GM18520 (cell line): ENCODE measurements at regions not wholly inside any gene's neighbourhood (a gene's known extent, or its start where the extent isn't known, plus 50 kb on each side); places are given as distances from the start of the nearest gene placed in this dataset.

ENCODE experiments used
- ATAC-seq: cut with Tn5 transposase; IDR thresholded peaks from one replicate; pipeline ENCODE4 v1.9.1; 2021; ENCODE audit not compliant: unreplicated experiment

DNA sequence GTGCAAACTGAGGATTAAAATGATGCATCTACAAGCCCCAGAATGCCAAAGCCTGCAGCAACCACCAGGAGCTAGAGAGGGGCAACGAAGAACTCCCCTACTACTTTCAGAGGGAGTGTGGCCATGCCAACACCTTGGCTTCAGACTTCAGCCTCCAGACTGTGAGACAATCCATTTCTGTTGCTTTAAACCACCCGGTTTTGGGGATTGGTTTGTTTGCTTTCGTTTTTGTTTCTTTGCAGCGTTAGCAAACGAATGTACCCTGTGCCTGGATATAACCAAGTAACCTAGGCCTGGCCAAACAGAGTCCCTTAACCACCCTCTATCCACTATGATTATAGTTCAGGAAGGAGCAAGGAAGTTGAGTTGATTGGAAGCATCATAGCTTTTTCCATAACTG, 171.2 kb upstream of the NCK2 start:
- ATAC-seq, result no peak

DNA sequence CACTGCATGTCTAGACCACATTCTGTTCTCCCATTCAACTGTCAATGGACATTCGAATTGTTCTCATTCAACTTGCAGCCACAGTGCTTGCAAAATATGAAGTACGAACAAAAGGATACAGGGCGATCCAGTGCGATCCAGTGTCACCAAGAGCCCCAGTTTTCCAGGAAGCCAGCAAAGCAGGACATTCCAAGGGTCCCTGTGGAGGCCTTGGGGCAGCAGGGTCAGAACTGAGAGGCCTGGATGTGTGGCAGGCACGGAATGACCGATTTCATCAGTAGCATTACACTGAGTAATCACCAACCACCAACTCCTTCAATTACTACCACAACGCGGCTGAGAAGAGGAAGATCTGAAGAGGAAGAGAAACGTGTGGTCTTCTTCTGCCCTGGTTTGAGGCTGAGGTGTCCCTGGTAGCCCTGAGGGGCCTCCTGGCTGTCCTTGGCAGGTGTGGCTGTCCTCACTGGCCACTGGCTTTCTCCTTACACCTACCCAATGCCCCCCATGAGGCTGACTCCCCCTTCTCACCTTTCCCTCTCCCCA, 172.7 kb upstream of the FHL2 start:
- peak; percentile 55 for ATAC-seq

DNA sequence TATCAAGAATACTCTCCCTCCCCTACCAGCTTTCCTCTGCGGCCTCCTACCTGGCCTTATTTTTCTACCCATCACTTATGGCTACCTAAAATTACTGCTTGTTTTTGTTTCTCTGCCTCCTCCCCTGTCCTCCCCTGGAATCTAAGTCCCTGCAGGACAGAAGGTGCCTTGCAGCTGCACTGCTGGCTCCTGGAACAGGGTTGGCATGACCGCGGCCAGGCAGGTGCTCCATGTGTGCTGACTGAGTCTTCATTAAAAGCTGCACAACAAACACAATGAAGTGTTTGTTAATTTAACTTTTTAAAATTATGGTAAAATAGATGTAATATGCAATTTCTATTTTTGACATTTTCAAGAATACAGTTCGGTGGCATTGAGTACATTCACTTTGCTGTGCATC, 171.9 kb upstream of the FHL2 start:
- ATAC-seq, result no peak

DNA sequence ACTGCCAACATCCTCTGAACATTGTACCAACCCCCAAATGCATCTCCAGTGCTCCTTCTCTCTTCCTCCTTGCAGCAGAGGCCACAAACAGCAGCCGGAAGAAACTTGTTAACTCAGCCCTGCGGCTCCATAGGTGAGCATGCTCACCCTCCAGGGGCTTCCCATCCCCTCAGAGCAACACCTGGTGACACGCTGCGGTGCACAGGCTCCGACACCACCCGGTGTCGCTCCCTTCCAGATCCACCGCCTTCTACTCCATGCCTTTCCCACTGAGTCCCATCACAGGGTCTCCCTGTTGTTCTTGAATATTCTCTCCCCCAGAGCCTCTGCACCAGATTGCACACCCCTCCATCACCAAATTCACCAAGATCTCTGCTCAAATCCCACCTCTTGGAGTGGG, 171.5 kb upstream of the FHL2 start:
- ATAC-seq, result no peak

DNA sequence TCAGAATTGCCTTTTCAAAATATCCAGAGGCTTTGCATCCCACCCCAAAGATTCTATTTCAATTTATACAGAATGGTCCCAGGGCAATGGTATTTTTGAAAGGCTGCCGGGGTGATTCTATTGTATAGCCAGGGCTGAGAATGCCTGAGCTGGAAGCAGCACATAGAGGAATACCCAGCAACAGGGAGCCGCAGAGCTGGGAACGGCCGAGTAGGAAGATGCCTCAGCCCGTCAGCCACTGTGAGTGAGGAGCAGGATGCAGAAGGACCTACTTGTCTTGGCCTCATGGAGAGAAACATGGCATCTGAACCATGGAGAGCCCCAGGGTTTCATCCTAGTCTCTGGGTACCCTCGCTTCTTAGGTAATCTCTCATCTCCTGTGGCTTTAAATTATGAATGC, 170.8 kb upstream of the FHL2 start:
- ATAC-seq, result no peak

DNA sequence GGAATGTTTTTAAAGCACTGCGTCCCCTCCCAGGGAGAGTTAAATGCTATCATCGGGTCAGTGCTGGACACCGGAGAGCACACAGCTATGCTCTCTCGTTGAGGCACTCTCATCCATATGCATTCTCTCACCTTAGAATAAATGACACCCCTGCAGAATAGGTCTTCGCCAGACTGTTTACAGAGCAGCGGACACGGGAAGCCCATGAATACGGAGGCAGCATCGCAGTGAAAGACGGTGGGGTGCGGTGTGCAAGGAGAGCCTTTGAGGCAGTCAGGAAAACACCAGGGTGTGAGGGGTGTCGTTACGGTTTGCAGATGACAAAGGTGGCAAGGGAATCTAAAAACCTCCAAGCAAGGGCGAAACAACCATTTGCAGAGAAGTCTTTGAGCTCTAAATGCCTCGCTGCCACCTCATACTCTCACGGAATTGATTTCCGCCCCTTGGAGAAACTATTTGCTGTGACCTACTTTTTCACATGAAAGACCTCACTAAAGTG, 169.2 kb upstream of the FHL2 start:
- no peak for ATAC-seq

DNA sequence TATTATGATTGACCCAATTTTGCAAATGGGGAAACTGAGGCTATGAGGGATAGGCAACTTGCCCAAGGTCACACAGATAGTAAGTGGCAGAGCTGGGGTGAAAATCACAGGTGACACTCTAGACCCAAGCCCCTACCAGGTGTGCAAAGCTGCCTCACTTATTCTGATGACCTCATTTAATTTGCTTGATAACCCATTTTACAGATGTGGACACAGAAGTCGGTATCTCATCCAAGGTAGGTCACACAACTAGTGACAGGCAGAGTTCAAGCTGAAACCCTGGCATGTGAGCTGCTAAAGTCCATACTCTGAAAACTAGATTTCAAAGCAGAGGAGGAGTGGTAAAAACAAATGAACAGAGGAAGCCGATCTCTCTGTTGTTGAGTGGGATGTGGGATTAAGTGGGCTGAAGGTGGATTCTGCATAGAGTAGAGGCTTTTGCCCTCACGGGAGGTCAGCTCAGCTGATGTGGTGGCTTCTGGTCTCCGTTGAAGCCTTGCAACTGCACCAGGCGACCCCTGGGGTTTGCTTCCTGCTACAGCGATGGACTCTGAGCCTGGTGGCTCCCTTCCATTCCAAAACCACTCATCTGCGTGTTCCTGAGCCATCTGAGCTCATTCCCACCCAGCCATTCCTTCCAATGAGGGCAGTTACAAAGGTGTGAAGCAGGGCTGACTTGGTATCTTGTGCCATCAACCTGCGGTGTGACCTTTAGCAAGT, 164.3 kb upstream of the FHL2 start:
- ATAC-seq, result no peak

DNA sequence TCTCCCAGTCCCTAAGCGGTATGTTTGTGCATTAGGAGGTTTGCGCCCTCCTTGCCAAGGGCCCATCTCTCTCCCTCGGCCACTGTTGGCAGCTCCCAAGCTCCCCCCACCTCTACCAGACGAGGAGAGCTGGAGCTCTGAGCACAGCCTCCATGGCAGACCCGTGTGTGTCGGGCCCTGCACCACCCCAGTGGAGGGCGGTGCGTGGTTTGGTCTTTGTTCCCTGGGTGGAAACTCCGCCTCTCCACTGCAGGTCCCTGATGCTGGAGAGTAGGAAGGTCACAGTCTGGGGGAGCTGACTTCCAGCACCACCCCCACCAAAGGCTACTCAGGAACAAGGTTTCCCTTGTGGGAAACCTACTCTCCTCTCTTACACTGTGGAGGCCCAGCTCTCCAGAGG, 162.6 kb upstream of the FHL2 start:
- ATAC-seq, result no peak

DNA sequence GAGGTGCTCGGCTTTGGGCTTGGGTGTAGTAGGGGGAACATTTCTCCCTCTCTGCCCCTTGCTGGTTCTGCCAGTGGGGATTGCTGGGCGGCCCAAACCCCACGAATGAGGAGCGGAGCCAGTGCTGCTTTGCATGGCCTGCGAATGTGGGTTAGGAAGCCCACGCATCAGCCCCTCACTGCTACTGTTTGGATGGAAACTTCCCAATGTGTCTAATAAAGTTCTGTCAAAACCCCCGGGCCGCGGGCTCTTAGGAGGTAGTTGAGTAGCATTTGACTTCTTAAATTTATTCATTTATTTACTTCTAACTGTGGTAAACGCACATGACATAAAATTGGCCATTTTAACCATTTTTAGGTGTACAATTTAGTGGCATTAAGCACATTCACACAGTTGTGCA, 161.3 kb upstream of the FHL2 start:
- ATAC-seq, result no peak

DNA sequence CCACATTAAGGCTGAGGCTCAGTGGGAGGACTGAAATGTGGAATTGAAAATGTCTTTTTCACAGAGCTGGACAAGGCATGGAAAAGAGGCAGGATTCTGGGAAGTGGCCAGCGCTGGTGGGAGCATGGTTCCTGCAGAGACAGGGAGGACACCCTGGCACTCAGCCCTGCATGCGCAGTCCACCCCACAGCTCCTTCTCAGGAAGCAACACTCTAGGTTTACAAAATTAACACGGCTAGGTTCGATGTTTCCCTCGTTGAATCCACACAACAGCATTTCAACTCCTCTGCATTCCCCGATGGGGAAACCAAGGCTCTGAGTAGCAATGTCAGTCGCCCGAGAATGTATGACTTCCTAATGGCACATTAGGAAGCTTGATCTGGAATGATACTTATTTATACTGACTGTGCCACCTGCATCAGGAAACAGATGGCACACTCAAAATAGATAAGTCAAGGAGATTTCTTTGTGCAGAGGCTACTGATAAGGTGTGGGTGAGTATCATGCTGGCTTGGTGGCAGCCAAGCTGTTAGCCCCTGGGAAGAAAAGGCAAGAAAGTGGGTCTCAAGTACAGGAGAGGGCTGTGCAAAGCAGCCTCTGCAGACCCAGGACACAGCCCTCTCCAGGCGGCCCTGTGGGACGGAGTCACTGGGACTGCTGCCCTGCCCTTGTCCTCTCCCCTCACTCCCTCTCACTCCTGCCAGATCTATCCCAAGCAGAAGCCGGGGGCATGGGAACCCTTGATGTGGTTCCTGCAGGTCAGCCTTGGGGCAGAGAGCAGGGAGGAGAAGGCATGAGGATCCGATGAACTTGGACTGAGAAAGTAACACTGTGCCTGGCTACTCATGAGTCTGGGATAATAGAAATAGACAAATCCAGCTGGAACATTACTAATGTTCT, 158.4 kb upstream of the FHL2 start:
- no peak for ATAC-seq

DNA sequence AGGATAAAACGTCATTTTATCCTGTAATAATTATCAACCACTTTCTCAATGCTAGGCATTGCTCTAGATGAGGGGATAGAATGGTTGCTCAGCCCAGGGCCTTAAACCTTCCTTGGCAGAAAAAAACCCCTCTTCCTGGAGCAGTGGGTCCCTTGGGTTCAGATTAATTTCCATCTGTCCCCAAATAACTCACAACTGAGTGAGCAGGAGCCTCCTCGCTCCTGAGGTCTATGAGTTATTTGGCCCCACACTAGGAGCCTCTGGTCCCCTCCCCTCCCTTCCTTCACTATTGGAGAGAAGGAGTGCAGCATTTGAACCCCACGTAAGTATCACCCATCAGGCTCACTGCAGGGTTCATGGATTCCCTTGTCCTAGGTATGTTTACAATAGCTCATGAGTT, 157.5 kb upstream of the FHL2 start:
- no peak for ATAC-seq

DNA sequence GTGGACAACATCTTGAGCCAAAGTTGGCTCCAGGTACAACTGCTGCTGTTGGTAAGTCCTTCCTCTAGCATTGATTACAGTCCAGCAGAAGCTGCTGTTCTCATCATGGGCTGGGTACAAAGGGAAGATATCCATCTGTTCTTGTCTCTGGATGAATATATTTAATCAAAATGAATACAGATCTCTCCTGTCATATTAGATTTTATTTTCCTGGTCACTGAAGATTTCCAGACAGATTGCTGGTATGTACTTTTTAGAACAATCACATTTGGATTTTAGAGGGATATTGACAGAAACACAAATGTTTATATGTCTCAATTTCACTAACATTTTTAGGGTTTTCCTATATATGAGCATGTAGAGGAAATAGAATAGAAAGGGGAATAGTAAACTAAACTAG, 155.4 kb upstream of the FHL2 start:
- no peak for ATAC-seq

DNA sequence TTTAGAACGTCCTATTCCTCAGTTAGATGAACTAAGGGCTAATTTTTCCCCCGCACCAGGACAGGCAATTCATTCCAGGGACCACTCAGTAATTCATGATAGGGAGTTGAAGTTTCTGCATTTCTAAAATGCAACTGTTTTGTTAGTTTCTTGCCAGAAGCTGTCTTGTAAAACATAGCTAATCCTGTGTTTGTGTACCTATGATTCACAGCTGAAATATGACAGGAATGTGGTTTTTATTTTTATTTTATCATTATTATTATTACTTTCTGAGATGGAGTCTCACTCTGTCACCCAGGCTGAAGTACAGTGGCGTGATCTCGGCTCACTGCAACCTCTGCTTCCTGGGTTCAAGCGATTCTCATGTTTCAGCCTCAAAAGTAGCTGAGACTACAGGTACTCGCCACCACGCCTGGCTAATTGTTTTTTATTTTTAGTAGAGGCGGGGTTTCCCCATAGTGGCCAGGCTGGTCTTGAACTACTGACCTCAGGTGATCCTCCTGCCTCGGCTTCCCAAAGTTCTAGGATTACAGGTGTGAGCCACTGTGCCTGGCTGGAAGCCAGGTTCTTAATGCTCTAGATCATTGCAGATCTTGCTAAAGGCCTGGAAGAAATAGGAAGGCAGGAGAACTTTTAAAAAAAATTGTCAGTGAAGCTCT, 154.8 kb upstream of the FHL2 start:
- ATAC-seq, result no peak

DNA sequence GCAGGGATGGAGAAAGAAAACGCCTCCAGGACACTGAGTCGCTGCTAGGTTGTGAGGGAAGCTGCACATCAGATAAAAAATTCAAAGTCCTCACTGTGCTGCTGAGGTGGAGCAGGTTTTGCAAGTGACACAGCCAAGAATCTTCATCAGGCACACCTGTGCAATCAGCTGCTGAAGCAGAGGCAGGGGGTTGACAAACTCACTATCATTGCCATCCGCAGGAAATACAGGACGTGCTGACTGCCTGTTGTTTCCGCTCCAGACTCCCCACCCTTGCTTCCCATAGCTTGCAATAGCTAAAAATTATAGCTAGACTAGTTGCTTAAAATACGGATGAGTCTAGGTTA, 147.8 kb upstream of the FHL2 start:
- ATAC-seq, result no peak

DNA sequence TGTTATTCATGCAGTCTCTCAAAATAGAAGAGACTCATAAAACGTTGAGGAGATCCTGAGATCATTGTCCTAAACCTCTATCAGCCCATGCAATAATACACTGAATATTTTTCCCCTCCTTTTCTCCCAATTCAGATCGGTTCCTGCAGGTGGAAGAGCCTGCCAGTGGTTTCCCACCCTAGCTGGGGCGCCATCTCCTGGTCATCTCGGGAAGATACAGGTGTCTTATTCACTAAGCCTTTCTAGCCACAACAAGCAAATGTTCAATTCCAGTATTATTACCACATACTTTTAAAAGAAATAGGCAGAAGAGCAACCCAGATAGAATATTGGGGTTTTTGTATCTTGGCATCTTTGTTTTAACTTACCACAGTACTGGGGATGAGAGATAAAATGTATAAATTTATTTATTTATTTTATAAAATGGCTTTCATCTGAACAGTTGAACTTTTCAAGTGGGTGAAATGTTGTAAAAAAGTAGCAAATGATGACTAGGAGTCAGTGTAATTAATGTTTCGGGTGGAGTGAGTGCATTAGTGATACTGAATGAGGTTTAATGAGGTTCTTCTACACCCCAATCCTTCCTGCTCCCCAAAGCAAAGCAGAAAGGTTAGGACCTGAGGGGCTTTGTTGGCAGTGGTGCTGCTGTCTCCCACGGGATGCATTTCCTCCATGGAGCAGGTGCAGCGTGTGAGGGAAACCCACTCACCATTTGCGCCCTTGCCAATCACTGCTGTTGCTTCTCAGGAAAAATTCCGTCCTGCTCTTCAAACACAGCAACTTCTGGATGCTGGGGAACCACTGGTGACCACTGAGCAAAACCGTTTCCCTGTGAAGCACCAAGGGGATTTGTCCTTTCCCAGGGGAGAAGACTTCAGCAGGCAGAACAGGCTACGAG, 147.1 kb upstream of the FHL2 start:
- no peak for ATAC-seq

DNA sequence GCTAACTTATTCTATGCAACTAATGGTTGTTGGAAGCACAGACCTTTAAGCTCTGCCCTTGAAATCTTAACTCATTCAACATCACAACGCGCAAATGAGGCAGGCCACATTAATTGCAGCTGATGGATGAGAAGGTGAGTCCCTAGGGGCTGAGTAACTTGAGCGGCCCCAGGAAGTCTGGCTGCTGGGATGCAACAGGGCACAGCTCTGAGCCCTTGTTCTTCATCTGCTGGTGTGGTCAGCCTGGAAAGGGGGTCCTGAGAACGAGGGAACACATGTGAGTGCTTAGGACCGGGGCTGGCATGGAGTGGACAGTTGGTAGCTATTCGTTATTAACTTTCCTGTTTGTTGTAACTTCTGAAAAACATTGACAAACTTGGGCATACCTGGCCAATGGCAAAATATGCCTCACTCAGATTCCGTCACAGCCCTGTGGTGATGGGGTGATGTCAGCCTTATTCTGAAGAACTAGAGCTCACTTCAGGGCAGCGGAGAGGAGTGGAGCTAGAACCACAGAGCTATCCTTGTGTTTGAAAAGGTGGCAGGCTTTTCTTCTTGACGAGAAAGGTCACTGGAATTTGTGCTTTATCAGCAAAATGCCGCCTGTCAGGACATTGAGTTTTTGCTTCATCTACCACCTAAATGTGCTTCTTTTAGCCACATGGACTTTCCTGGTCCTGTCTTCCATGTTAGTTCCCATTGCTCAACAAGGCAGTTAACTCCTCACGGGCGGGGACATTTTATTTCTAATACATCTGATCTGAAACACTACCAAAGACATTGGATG, 145.9 kb upstream of the FHL2 start:
- ATAC-seq, result no peak

DNA sequence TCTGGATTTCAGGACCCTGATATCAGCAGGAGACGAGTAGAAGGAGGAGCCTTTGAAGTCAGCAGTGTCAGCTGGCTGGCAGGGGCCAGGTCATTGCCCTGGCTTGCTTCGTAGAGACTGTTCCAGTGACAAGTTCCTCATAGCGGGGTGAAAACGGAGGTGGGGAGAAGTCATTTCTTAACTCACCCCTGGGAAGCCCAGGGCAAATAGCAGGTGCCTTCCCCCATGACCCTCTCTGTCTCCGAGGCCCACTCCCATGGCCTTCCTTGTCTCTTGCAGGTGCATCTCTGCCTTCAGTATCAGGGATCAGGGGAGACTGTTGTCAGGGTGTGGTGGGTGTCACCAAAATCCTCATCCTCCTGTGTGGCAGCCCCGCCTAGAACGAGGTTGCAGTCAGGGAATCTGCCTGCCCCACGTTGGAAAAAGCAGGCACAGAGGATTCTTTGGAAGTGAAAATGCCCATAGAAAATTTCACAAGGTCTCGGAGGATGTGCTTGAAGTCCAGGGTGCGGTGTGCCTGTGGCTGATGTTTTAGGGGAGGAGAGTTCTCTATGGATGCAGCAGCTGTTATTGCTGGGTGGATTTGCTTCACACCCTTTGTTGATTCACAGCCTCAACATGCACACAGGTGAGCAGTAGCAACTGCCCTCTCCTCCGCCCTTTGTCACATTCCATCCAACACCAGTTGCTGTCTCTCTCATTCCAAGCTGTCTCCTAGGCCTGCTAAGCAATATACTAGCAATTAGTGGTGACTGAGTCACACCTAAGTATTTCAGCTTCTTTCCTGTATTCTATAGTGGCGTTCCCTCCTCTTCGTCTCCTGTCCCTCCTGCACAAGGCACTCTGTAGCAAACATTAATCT, 142.6 kb upstream of the FHL2 start:
- no peak for ATAC-seq

DNA sequence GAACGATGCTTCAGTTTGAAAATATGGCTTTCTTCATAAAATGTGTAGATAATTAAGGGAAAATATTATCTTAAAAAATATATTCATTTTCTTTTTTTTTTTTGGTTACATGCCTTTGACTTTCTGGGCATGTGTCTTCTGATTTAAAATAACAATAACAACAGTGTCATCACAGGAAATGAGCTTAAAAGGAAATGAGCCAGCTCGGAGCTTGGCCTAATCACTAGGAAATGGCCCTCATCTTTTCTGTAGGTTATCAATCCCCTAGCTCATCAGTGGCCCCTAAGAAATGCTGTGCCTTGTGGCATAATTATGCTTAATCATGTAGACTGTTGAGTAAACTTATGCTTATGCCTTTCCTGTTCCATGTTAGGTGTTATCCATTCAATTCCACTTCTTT, 141.8 kb upstream of the FHL2 start:
- ATAC-seq, result no peak

DNA sequence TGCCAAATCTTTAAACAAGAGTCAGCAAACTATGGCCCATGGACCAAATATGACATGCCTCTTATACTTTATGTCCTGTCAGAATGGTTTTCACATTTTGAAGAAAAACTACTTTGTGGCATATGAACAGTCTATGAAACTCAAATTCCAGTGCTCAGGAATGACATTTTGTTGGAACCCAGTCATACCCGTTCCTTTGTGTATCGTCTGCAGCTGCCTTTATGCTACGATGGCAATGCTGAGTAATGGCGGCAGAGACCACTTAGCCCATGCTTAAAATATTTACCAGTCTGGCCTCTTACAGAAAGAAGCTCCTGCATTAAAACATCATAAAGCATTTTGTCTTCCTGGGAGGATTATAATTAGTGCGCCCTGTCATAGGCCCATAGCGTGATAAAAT, 140.5 kb upstream of the FHL2 start:
- no peak for ATAC-seq
